ENCODE measurements at regions not wholly inside any gene's neighbourhood (a gene's known extent, or its start where the extent isn't known, plus 50 kb on each side); places are given as distances from the start of the nearest gene placed in this dataset.
"Not testable (repeated sequence)": the region's sequence is repeated elsewhere in the genome, so short reads cannot be mapped to it uniquely, and the experiment has no call there.

DNA sequence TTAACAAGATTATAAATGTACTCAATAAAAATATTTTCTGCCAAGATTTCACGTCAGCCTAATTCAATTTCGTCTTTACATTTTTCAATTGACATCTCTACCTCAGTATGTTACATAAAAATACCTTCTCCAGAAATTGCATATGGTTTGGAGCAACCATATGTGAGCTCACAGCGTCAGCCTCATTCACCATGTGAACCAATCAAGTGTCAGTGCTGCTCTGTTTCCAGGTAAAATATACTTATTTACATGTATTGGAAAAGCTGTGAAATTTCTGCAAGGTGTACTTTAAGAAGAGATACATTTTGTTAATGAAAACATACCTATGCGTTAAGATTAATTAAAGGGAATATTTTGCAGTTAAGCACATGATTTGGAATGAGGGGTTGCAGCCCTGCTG is 110.7 kb upstream of the PRSS1 start:
- no peaks in the 10 kb centered on the region for H3K36me3 ChIP-seq (ENCODE audit: control insufficient read depth, insufficient read depth, low read length)
- DNase-seq (ENCODE audit: low read depth in 2 of 2) = no peak
- no peak overlapping the region for H3K27ac ChIP-seq (ENCODE audit: insufficient read depth, low read length)
- H3K79me2 ChIP-seq (ENCODE audit: control insufficient read depth, insufficient read depth, low read length) = no peaks in the 10 kb centered on the region
- H3K27me3 ChIP-seq (ENCODE audit: control insufficient read depth, insufficient read depth, low read length) = peaks cover 8% of the 10 kb centered on the region
- TF ChIP-seq, protein P1, sequence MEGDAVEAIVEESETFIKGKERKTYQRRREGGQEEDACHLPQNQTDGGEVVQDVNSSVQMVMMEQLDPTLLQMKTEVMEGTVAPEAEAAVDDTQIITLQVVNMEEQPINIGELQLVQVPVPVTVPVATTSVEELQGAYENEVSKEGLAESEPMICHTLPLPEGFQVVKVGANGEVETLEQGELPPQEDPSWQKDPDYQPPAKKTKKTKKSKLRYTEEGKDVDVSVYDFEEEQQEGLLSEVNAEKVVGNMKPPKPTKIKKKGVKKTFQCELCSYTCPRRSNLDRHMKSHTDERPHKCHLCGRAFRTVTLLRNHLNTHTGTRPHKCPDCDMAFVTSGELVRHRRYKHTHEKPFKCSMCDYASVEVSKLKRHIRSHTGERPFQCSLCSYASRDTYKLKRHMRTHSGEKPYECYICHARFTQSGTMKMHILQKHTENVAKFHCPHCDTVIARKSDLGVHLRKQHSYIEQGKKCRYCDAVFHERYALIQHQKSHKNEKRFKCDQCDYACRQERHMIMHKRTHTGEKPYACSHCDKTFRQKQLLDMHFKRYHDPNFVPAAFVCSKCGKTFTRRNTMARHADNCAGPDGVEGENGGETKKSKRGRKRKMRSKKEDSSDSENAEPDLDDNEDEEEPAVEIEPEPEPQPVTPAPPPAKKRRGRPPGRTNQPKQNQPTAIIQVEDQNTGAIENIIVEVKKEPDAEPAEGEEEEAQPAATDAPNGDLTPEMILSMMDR (conservative IDR thresholded peaks at IDR 0.05 in 1 of 2, IDR thresholded peaks at IDR 0.05 in 1 of 2; ENCODE audit: low read depth in 1 of 2, low read length in 2 of 2) = no peak
- H3K9ac ChIP-seq (ENCODE audit: insufficient read depth, low read length) = no peak overlapping the region
- H3K4me1 ChIP-seq (ENCODE audit: control insufficient read depth, extremely low read depth, insufficient read depth, low read length) = no peaks in the 10 kb centered on the region
- no peak overlapping the region for H2AFZ ChIP-seq (ENCODE audit: low read length)
- no peaks in the 10 kb centered on the region for H3K9me3 ChIP-seq (ENCODE audit: control insufficient read depth, insufficient read depth, low read depth, low read length)
- H3K4me3 ChIP-seq (replicated peaks in 1 of 4; ENCODE audit: control extremely low read depth in 1 of 4, insufficient read depth in 1 of 4, low read depth in 3 of 4, low read length in 4 of 4) = no peak overlapping the region
- no peaks in the 10 kb centered on the region for H4K20me1 ChIP-seq (ENCODE audit: control insufficient read depth, extremely low read depth, insufficient read depth, low read length)
- H3K4me2 ChIP-seq (ENCODE audit: extremely low read depth, insufficient read depth, low read length) = no peak overlapping the region

- peaks cover 8% of the 10 kb centered on the region for H3K27me3 ChIP-seq (ENCODE audit: control insufficient read depth, insufficient read depth, low read length)
- no peak overlapping the region for H3K4me2 ChIP-seq (ENCODE audit: extremely low read depth, insufficient read depth, low read length)
- H4K20me1 ChIP-seq (ENCODE audit: control insufficient read depth, extremely low read depth, insufficient read depth, low read length) = no peaks in the 10 kb centered on the region
Measured at GRCh38 chr7:142637240-142637639, 112.0 kb upstream of the PRSS1 start.

DNA sequence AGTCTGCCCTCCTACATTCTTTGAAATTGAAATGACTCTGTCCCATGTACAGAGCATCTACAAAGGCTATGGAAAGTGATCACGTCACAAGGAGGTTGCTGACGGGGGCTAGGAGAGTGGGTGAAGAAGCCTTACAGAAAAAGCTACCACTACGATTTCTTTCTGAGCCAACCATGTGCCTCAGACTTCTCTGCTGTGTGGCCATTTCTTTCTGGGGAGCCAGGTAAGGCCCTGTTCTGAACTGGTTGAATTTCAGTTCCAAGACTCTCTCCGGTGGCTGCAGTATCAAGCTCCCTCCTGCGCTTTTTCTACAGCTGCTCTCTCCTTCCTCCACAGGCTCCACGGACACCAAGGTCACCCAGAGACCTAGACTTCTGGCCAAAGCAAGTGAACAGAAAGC is 112.5 kb upstream of the PRSS1 start:
- H3K9me3 ChIP-seq (ENCODE audit: control insufficient read depth, insufficient read depth, low read depth, low read length) = no peaks in the 10 kb centered on the region
- no peak overlapping the region for H3K9ac ChIP-seq (ENCODE audit: insufficient read depth, low read length)
- no peaks in the 10 kb centered on the region for H3K79me2 ChIP-seq (ENCODE audit: control insufficient read depth, insufficient read depth, low read length)
- H3K36me3 ChIP-seq (ENCODE audit: control insufficient read depth, insufficient read depth, low read length) = no peaks in the 10 kb centered on the region
- H2AFZ ChIP-seq (ENCODE audit: low read length) = no peak overlapping the region
- no peak overlapping the region for H3K4me3 ChIP-seq (replicated peaks in 1 of 4; ENCODE audit: control extremely low read depth in 1 of 4, insufficient read depth in 1 of 4, low read depth in 3 of 4, low read length in 4 of 4)
- H4K20me1 ChIP-seq (ENCODE audit: control insufficient read depth, extremely low read depth, insufficient read depth, low read length) = no peaks in the 10 kb centered on the region
- no peak overlapping the region for H3K4me2 ChIP-seq (ENCODE audit: extremely low read depth, insufficient read depth, low read length)
- no peak for TF ChIP-seq EZH2 (IDR thresholded peaks at IDR 0.05; ENCODE audit: low read length, missing control alignments)
- TF ChIP-seq, protein P1 (conservative IDR thresholded peaks at IDR 0.05 in 1 of 2, IDR thresholded peaks at IDR 0.05 in 1 of 2; ENCODE audit: low read depth in 1 of 2, low read length in 2 of 2) = no peak
- H3K27ac ChIP-seq (ENCODE audit: insufficient read depth, low read length) = no peak overlapping the region
- no peaks in the 10 kb centered on the region for H3K4me1 ChIP-seq (ENCODE audit: control insufficient read depth, extremely low read depth, insufficient read depth, low read length)
- H3K27me3 ChIP-seq (ENCODE audit: control insufficient read depth, insufficient read depth, low read length) = peaks cover 6% of the 10 kb centered on the region
- DNase-seq (ENCODE audit: low read depth in 2 of 2) = no peak

More at GRCh38 chr7:142637240-142637639, 112.0 kb upstream of the PRSS1 start:
- Histone ChIP-seq H3K9me3 (ENCODE audit: control insufficient read depth, insufficient read depth, low read depth, low read length) (no peaks in the 10 kb centered on the region), H2AFZ (ENCODE audit: low read length) (no peak overlapping the region), H3K4me1 (ENCODE audit: control insufficient read depth, extremely low read depth, insufficient read depth, low read length) (no peaks in the 10 kb centered on the region), H3K79me2 (ENCODE audit: control insufficient read depth, insufficient read depth, low read length) (no peaks in the 10 kb centered on the region), H3K9ac (ENCODE audit: insufficient read depth, low read length) (no peak overlapping the region), H3K27ac (ENCODE audit: insufficient read depth, low read length) (no peak overlapping the region), H3K4me3 (replicated peaks in 1 of 4; ENCODE audit: control extremely low read depth in 1 of 4, insufficient read depth in 1 of 4, low read depth in 3 of 4, low read length in 4 of 4) (no peak overlapping the region), H3K36me3 (ENCODE audit: control insufficient read depth, insufficient read depth, low read length) (no peaks in the 10 kb centered on the region)
- DNase-seq (ENCODE audit: low read depth in 2 of 2) = no peak
- TF ChIP-seq, protein P1 (conservative IDR thresholded peaks at IDR 0.05 in 1 of 2, IDR thresholded peaks at IDR 0.05 in 1 of 2; ENCODE audit: low read depth in 1 of 2, low read length in 2 of 2) = no peak
- TF ChIP-seq EZH2 (IDR thresholded peaks at IDR 0.05; ENCODE audit: low read length, missing control alignments) = no peak

GRCh38 chr7:142636107-142636506 is 113.2 kb upstream of the PRSS1 start:
- H3K4me3 ChIP-seq (replicated peaks in 1 of 4; ENCODE audit: control extremely low read depth in 1 of 4, insufficient read depth in 1 of 4, low read depth in 3 of 4, low read length in 4 of 4) = not testable (repeated sequence)

More at GRCh38 chr7:142636107-142636506, 113.2 kb upstream of the PRSS1 start:
- not testable (repeated sequence) for H3K4me1 ChIP-seq (ENCODE audit: control insufficient read depth, extremely low read depth, insufficient read depth, low read length); H3K27me3 ChIP-seq (ENCODE audit: control insufficient read depth, insufficient read depth, low read length); DNase-seq (ENCODE audit: low read depth in 2 of 2); H3K9ac ChIP-seq (ENCODE audit: insufficient read depth, low read length); H2AFZ ChIP-seq (ENCODE audit: low read length); H3K9me3 ChIP-seq (ENCODE audit: control insufficient read depth, insufficient read depth, low read depth, low read length); H3K79me2 ChIP-seq (ENCODE audit: control insufficient read depth, insufficient read depth, low read length); H4K20me1 ChIP-seq (ENCODE audit: control insufficient read depth, extremely low read depth, insufficient read depth, low read length); H3K4me2 ChIP-seq (ENCODE audit: extremely low read depth, insufficient read depth, low read length); H3K36me3 ChIP-seq (ENCODE audit: control insufficient read depth, insufficient read depth, low read length); H3K27ac ChIP-seq (ENCODE audit: insufficient read depth, low read length)
